ENCODE measurements at regions not wholly inside any gene's neighbourhood (a gene's known extent, or its start where the extent isn't known, plus 50 kb on each side); places are given as distances from the start of the nearest gene placed in this dataset.
A peak's percentile ranks its signal among the peaks of the same experiment; 100 is the strongest.

- no CpG with 5 or more reads among the region's 1 CpG for WGBS (ENCODE audit: insufficient coverage)
- no peak overlapping the region for H3K4me3 Mint-ChIP-seq
Observed at GRCh38 chr1:192513196-192513595, 62.4 kb upstream of the RGS1 start.

GRCh38 chr1:192513697-192514096, 61.9 kb upstream of the RGS1 start:
- DNase-seq, result no peak

More at GRCh38 chr1:192513196-192513595, 62.4 kb upstream of the RGS1 start:
- DNase-seq, result no peak
- no peak overlapping the region for H3K4me3 ChIP-seq (replicated peaks in 1 of 3; ENCODE audit: low read depth in 2 of 3, low read length in 3 of 3)
- intact Hi-C loops (cut with micrococcal nuclease), result loop anchor here (10.0 kb wide), 2 partner anchors 62 to 92 kb away; partner anchors contain the start of gene RGS1 (in 1 of the 2)
- no peaks in the 10 kb centered on the region for H3K79me2 ChIP-seq (ENCODE audit: insufficient read depth, low read length)
- H3K27ac ChIP-seq (ENCODE audit: low read depth in 1 of 2, low read length in 2 of 2), result peak overlapping the region in 1 of 2 donors; percentile 62
- Mint-ChIP-seq H3K27me3 (ENCODE audit: low read depth in 3 of 3) (peaks cover 0 to 2% (median 2%) of the 10 kb centered on the region in 3 donors), H3K4me1 (peaks cover 29% of the 10 kb centered on the region), H3K36me3 (no peaks in the 10 kb centered on the region), H3K27ac (peak overlapping the region in 6 of 7 donors; percentile 45 to 79 (median 74)), H3K9me3 (peaks cover 0 to 2% (median 0%) of the 10 kb centered on the region in 7 donors)
- peaks cover 17 to 21% of the 10 kb centered on the region in 2 donors for H3K4me1 ChIP-seq (ENCODE audit: control insufficient read depth in 1 of 2, insufficient read depth in 2 of 2, low read length in 2 of 2)
- TF ChIP-seq CTCF (IDR thresholded peaks at IDR 0.05), result no peak
- H3K36me3 ChIP-seq (replicated peaks in 1 of 2; ENCODE audit: control insufficient read depth in 1 of 2, insufficient read depth in 2 of 2, low read length in 2 of 2), result no peaks in the 10 kb centered on the region
- no peaks in the 10 kb centered on the region for H3K9me3 ChIP-seq (replicated peaks in 1 of 2; ENCODE audit: control insufficient read depth in 1 of 2, insufficient read depth in 1 of 2, low read length in 2 of 2)
- H4K20me1 ChIP-seq (ENCODE audit: insufficient read depth, low read length), result no peaks in the 10 kb centered on the region
- no peak overlapping the region for H3K4me2 ChIP-seq (replicated peaks; ENCODE audit: extremely low read depth, low read length, poor library complexity, severe bottlenecking)
- H3K9ac ChIP-seq (ENCODE audit: insufficient read depth, low read length, poor library complexity, severe bottlenecking), result no peak overlapping the region
- H3K27me3 ChIP-seq (ENCODE audit: control insufficient read depth in 2 of 2, insufficient read depth in 2 of 2, low read length in 2 of 2), result no peaks in the 10 kb centered on the region
- H2AFZ ChIP-seq (ENCODE audit: insufficient read depth, low read depth, low read length, poor library complexity, severe bottlenecking), result no peak overlapping the region

More at GRCh38 chr1:192513697-192514096, 61.9 kb upstream of the RGS1 start:
- Histone ChIP-seq H2AFZ (ENCODE audit: insufficient read depth, low read depth, low read length, poor library complexity, severe bottlenecking) (no peak overlapping the region), H3K79me2 (ENCODE audit: insufficient read depth, low read length) (no peaks in the 10 kb centered on the region), H3K4me3 (replicated peaks in 1 of 3; ENCODE audit: low read depth in 2 of 3, low read length in 3 of 3) (no peak overlapping the region), H3K9me3 (replicated peaks in 1 of 2; ENCODE audit: control insufficient read depth in 1 of 2, insufficient read depth in 1 of 2, low read length in 2 of 2) (no peaks in the 10 kb centered on the region), H3K9ac (ENCODE audit: insufficient read depth, low read length, poor library complexity, severe bottlenecking) (no peak overlapping the region), H3K4me1 (ENCODE audit: control insufficient read depth in 1 of 2, insufficient read depth in 2 of 2, low read length in 2 of 2) (peaks cover 17 to 21% of the 10 kb centered on the region in 2 donors), H4K20me1 (ENCODE audit: insufficient read depth, low read length) (no peaks in the 10 kb centered on the region), H3K27ac (ENCODE audit: low read depth in 1 of 2, low read length in 2 of 2) (no peak overlapping the region), H3K27me3 (ENCODE audit: control insufficient read depth in 2 of 2, insufficient read depth in 2 of 2, low read length in 2 of 2) (no peaks in the 10 kb centered on the region), H3K4me2 (replicated peaks; ENCODE audit: extremely low read depth, low read length, poor library complexity, severe bottlenecking) (no peak overlapping the region), H3K36me3 (replicated peaks in 1 of 2; ENCODE audit: control insufficient read depth in 1 of 2, insufficient read depth in 2 of 2, low read length in 2 of 2) (no peaks in the 10 kb centered on the region)
- Mint-ChIP-seq H3K4me3 (no peak overlapping the region), H3K36me3 (no peaks in the 10 kb centered on the region), H3K4me1 (peaks cover 29% of the 10 kb centered on the region), H3K27ac (peak overlapping the region in 1 of 7 donors; percentile 73), H3K9me3 (peaks cover 0 to 2% (median 0%) of the 10 kb centered on the region in 7 donors), H3K27me3 (ENCODE audit: low read depth in 3 of 3) (peaks cover 0 to 2% (median 2%) of the 10 kb centered on the region in 3 donors)
- WGBS (ENCODE audit: insufficient coverage), result no CpG with 5 or more reads among the region's 1 CpG
- intact Hi-C loops (cut with micrococcal nuclease), result loop anchor here (10.0 kb wide), 2 partner anchors 61 to 91 kb away; partner anchors contain the start of gene RGS1 (in 1 of the 2)
- TF ChIP-seq CTCF (IDR thresholded peaks at IDR 0.05), result no peak

Measured in CD14-positive monocyte (primary cell).